HCT116 (cell line): ENCODE measurements at regions not wholly inside any gene's neighbourhood (a gene's known extent, or its start where the extent isn't known, plus 50 kb on each side); places are given as distances from the start of the nearest gene placed in this dataset.

Source experiments
- CEBPB ChIP-seq: IDR thresholded peaks from 2 replicates; pipeline ENCODE4 v1.6.1; 2012; ENCODE audit warnings: low read depth
- CTCF ChIP-seq, 3 experiments: fragments of 200-600 bp in 1 of 3; sonication (generic) in 1 of 3; IDR thresholded peaks in 2 of 3; conservative IDR thresholded peaks in 1 of 3; 2 replicates each; pipeline ENCODE4 v1.5.1; 2012 to 2017; ENCODE audit warnings: low read depth in 2 of 3, low read length in 2 of 3, antibody characterized with exemption in 1 of 3, borderline replicate concordance in 1 of 3, control low read depth in 1 of 3, mild to moderate bottlenecking in 1 of 3, mixed read lengths in 1 of 3, mixed run types in 1 of 3, moderate library complexity in 1 of 3; ENCODE audit not compliant: insufficient read depth in 1 of 3
- ELF1 ChIP-seq: IDR thresholded peaks from 2 replicates; pipeline ENCODE4 v1.6.1; 2012; ENCODE audit warnings: low read depth, borderline replicate concordance
- EZH2 ChIP-seq: fragments of 200-600 bp; sonication (generic); IDR thresholded peaks from 2 replicates; pipeline ENCODE4 v1.6.1; 2017; ENCODE audit warnings: antibody characterized with exemption, mixed run types
- EZH2phosphoT487 ChIP-seq: fragments of 200-600 bp; IDR thresholded peaks from 2 replicates; pipeline ENCODE4 v1.6.1; 2018; ENCODE audit warnings: antibody characterized with exemption, borderline replicate concordance
- POLR2A ChIP-seq: IDR thresholded peaks from 2 replicates; pipeline ENCODE4 v1.7.0; 2011; ENCODE audit warnings: borderline replicate concordance; ENCODE audit not compliant: insufficient read depth, insufficient read length; ENCODE audit errors: extremely low read depth
- POLR2AphosphoS5 ChIP-seq: IDR thresholded peaks from 2 replicates; pipeline ENCODE4 v1.6.1; 2011; ENCODE audit warnings: mild to moderate bottlenecking, low read depth, low read length, moderate library complexity
- RAD21 ChIP-seq: IDR thresholded peaks from 2 replicates; pipeline ENCODE4 v1.6.1; 2012; ENCODE audit warnings: low read depth, mild to moderate bottlenecking
- SIN3A ChIP-seq: IDR thresholded peaks from 2 replicates; pipeline ENCODE4 v1.6.1; 2012; ENCODE audit warnings: low read depth
- SP1 ChIP-seq: IDR thresholded peaks from 2 replicates; pipeline ENCODE4 v1.6.1; 2012; ENCODE audit warnings: low read depth
- SRF ChIP-seq: IDR thresholded peaks from 2 replicates; pipeline ENCODE4 v1.6.1; 2012; ENCODE audit warnings: low read depth
- ZNF274 ChIP-seq: fragments of 200-500 bp; sonication (Bioruptor generic); IDR thresholded peaks from 2 replicates; pipeline ENCODE4 v1.6.1; 2014; ENCODE audit warnings: mild to moderate bottlenecking, low read depth, low read length, inconsistent platforms
- TF ChIP-seq, protein P1 (sequence below): IDR thresholded peaks from 2 replicates; pipeline ENCODE4 v1.6.1; 2011; ENCODE audit warnings: mild to moderate bottlenecking, low read length, moderate library complexity; ENCODE audit not compliant: insufficient replicate concordance; ENCODE audit errors: extremely low read depth
- TF ChIP-seq, protein P2 (sequence below): IDR thresholded peaks from 2 replicates; pipeline ENCODE4 v1.6.1; 2012

DNA sequence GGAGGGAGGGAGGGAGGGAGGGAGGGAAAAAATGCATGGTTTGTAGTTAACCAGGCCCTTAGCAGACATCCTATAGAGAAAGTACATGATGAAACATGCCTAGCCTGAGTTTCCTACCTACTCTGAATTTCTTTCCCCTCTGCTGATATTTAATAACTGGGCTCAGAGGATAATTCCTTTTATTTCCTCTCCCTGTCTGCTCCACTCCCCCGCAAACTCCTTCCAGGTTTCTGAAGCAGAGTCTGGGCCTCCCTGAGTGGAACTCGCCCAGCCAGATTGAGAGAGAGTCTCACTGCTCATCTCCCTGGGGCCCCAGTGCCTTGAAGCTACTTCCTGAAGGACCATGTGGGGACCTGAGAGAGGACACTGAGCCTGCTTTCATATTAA lies 111.9 kb upstream of the SLC44A3 start:
- no peak for TF ChIP-seq ZNF274
- TF ChIP-seq POLR2A = no peak
- TF ChIP-seq CTCF (IDR thresholded peaks at IDR 0.05 in 2 of 3, conservative IDR thresholded peaks at IDR 0.05 in 1 of 3; ENCODE audit: borderline replicate concordance in 1 of 3, insufficient read depth in 1 of 3, low read depth in 2 of 3, low read length in 2 of 3) = no peak
- TF ChIP-seq EZH2 = no peak
- no peak for TF ChIP-seq CEBPB
- TF ChIP-seq EZH2phosphoT487 = no peak
- no peak for TF ChIP-seq POLR2AphosphoS5
- no peak for TF ChIP-seq SRF
- TF ChIP-seq, protein P1, sequence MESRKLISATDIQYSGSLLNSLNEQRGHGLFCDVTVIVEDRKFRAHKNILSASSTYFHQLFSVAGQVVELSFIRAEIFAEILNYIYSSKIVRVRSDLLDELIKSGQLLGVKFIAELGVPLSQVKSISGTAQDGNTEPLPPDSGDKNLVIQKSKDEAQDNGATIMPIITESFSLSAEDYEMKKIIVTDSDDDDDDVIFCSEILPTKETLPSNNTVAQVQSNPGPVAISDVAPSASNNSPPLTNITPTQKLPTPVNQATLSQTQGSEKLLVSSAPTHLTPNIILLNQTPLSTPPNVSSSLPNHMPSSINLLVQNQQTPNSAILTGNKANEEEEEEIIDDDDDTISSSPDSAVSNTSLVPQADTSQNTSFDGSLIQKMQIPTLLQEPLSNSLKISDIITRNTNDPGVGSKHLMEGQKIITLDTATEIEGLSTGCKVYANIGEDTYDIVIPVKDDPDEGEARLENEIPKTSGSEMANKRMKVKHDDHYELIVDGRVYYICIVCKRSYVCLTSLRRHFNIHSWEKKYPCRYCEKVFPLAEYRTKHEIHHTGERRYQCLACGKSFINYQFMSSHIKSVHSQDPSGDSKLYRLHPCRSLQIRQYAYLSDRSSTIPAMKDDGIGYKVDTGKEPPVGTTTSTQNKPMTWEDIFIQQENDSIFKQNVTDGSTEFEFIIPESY = no peak
- no peak for TF ChIP-seq SIN3A
- no peak for TF ChIP-seq SP1
- no peak for TF ChIP-seq RAD21
- TF ChIP-seq, protein P2, sequence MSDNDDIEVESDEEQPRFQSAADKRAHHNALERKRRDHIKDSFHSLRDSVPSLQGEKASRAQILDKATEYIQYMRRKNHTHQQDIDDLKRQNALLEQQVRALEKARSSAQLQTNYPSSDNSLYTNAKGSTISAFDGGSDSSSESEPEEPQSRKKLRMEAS = no peak
- TF ChIP-seq ELF1 = no peak
